NCI-H526 (cell line): ENCODE measurements at regions not wholly inside any gene's neighbourhood (a gene's known extent, or its start where the extent isn't known, plus 50 kb on each side); places are given as distances from the start of the nearest gene placed in this dataset.

Experiments
- DNase-seq, 2 experiments: peaks; one replicate each; lab custom pipeline; 2025; lab: John Stamatoyannopoulos, UW

DNA sequence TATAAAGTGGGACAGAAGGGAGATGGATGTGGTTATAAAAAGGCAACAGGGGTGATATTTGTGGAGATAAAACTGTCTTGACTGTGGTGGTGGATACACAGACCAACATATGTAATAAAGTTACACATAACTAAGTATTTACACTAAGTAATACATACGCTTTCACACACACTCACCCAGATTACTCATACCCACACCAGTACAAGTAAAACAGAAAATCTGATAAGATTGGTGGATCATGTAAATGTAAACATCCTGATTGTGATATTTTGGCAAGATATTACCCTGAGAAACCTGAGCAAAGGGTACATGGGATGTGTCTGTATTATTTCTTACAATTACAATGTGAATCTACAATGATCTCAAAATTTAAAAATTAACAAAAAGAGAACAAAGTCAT lies 53.3 kb upstream of the SLIT3 start:
- no peak for DNase-seq

DNA sequence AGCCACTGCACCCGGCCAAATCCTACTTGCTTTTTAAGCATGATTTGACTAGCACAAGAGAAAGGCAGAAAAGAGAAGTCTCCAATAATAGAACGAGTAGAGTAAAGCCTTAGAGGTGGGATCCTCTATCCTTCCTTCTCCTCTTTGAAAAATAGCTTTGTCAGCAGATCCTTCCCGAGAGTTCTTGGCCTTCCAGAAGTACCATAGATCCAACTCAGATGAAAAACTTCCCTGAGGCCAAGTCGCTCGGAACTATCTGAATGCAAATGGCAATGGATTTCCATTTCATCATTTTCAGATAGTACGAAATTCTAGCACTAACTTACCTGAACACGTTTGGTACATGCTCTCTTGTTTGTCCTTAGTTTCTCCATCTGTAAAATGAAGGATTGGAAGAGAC lies 52.0 kb upstream of the SLIT3 start:
- no peak for DNase-seq

DNA sequence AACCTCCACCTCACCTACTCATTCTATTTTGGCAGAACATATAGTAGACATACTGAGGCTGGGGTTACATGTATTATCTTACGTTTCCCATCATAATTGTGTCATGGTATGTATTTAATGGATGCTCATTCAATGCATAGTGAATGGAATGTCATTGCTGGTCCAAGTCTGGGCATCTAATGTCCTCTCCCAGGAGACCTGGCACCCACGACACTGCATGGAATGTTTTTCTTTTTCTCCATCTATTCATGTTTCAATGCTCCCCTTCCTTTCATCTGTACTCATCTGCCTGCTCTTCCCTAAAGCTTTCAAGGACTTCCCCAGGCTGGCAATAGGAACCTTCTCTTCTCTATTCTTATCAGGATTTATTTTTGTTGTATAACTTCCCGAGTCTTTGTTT lies 50.8 kb upstream of the SLIT3 start:
- DNase-seq, result no peak

DNA sequence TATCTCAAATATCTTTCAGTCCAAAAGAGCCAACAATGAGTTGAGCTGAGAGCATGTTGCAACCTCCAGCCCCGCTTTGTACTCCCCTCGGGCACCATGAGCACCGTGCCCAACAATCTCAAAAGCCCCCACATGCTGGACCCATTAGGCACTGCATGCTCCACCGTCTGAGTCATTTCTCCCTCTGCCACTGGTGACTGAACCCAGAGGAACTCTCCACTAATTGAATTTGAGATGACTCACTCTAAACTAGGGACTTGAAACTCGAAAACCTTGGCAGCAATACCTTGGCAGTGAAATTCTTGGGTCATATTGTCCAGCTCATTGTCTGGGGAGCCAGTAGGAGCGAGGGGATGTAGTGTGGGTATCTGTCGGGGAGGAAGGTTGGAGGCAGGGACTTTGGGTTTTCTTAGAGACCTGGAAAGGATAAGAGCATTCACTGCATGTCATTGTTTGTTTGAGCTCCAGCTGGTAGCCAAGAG lies 49.9 kb upstream of the SLIT3 start:
- DNase-seq, result no peak
